K562 (cell line): ENCODE measurements at regions not wholly inside any gene's neighbourhood (a gene's known extent, or its start where the extent isn't known, plus 50 kb on each side); places are given as distances from the start of the nearest gene placed in this dataset.

Experiments used
- ATAC-seq: fragments of 200-7000 bp; cut with Tn5 transposase; 3 replicates; pipeline ENCODE4 v1.9.1; 2020; ENCODE audit warnings: moderate library complexity
- BruUV-seq: library from RNA; stranded (reverse); fragments of 400-500 nt; replicated peaks from 2 replicates; lab custom pipeline; 2021; lab: Mats Ljungman, UMichigan
- CTCF ChIA-PET: fragments of 300-600 bp; formaldehyde crosslinking; extraction: SDS; loops from one replicate; lab custom pipeline; 2021; ENCODE audit warnings: low intra/inter-chr PET ratio; lab: Yijun Ruan, JAX
- POLR2A ChIA-PET: fragments of 300-600, 350-650 bp; sonication (Branson Sonifier 250); formaldehyde crosslinking; extraction: SDS; loops from one replicate; lab custom pipeline; 2021; ENCODE audit warnings: antibody characterized with exemption, inconsistent platforms; lab: Yijun Ruan, JAX
- DNase-seq, 4 experiments: peaks; one replicate each; pipeline versions ENCODE4 v3.0.0 to v3.0.0-alpha.2; 2011 to 2018; ENCODE audit warnings: low spot score in 3 of 4, mixed read lengths in 3 of 4; ENCODE audit errors: extremely low read depth in 1 of 4
- FAIRE-seq: peaks from 2 replicates; lab custom pipeline; 2011; peaks lifted over from hg19 to GRCh38; lab: Jason Lieb, UNC
- H2AFZ ChIP-seq: 2 replicates; pipeline ENCODE4 v1.6.0; 2011; ENCODE audit warnings: low read depth, low read length, control low read depth, inconsistent platforms
- H3K27ac ChIP-seq: fragments of 200-600 bp; 3 replicates; pipeline ENCODE4 v1.8.0; 2011; ENCODE audit warnings: low read depth, mild to moderate bottlenecking, control low read depth, inconsistent platforms, low read length, moderate library complexity, mixed read lengths; ENCODE audit errors: extremely low read depth
- H3K27me3 ChIP-seq, 2 experiments: fragments of 300-600 bp in 1 of 2; 2 replicates in 1 of 2; 3 replicates in 1 of 2; pipeline versions ENCODE4 v1.6.0 to v1.8.0; 2011; ENCODE audit warnings: inconsistent platforms in 2 of 2, low read length in 2 of 2, mild to moderate bottlenecking in 1 of 2, mixed read lengths in 1 of 2, moderate library complexity in 1 of 2; ENCODE audit not compliant: control insufficient read depth in 2 of 2, insufficient read depth in 2 of 2
- H3K36me3 ChIP-seq: fragments of 300-600 bp; 3 replicates; pipeline ENCODE4 v1.8.0; 2011; ENCODE audit warnings: mild to moderate bottlenecking, low read length, inconsistent platforms; ENCODE audit not compliant: control insufficient read depth, insufficient read depth
- H3K4me1 ChIP-seq, 2 experiments: fragments of 200-600 bp in 1 of 2; replicated peaks in 1 of 2; 2 replicates in 1 of 2; 3 replicates in 1 of 2; pipeline versions ENCODE4 v1.5.1 to v1.8.0; 2011; ENCODE audit warnings: inconsistent platforms in 2 of 2, low read length in 2 of 2, mild to moderate bottlenecking in 1 of 2, mixed read lengths in 1 of 2, moderate library complexity in 1 of 2; ENCODE audit not compliant: control insufficient read depth in 2 of 2, insufficient read depth in 2 of 2
- H3K4me2 ChIP-seq: 2 replicates; pipeline ENCODE4 v1.6.1; 2011; ENCODE audit warnings: low read length, control low read depth, inconsistent platforms, mixed read lengths; ENCODE audit not compliant: insufficient read depth
- H3K4me3 ChIP-seq: fragments of 200-600 bp; sonication (generic), shearing (Covaris generic); 2 replicates; pipeline ENCODE4 v1.5.1; 2016; ENCODE audit warnings: control low read depth, inconsistent platforms
- H3K79me2 ChIP-seq: fragments of 200-600 bp; 3 replicates; pipeline ENCODE4 v1.8.0; 2011; ENCODE audit warnings: low read length, inconsistent platforms; ENCODE audit not compliant: control insufficient read depth, insufficient read depth
- H3K9ac ChIP-seq, 2 experiments: 2 replicates each; pipeline versions ENCODE4 v1.6.0 to v1.6.1; 2011; ENCODE audit warnings: low read depth in 2 of 2, low read length in 2 of 2, control low read depth in 1 of 2, inconsistent platforms in 1 of 2, mild to moderate bottlenecking in 1 of 2, mixed read lengths in 1 of 2; ENCODE audit not compliant: insufficient read depth in 1 of 2
- H3K9me1 ChIP-seq: one replicate; pipeline ENCODE4 v1.6.0; 2011; ENCODE audit warnings: inconsistent platforms, mild to moderate bottlenecking, low read length, moderate library complexity; ENCODE audit not compliant: control insufficient read depth, insufficient read depth
- H3K9me3 ChIP-seq: replicated peaks from 2 replicates; pipeline ENCODE4 v1.5.1; 2011; ENCODE audit warnings: low read depth, low read length, inconsistent platforms; ENCODE audit not compliant: control insufficient read depth, insufficient read depth
- H4K20me1 ChIP-seq: replicated peaks from 2 replicates; pipeline ENCODE4 v1.6.1; 2011; ENCODE audit warnings: low read length, inconsistent platforms, mixed read lengths; ENCODE audit not compliant: control insufficient read depth, insufficient read depth
- CC2D1A ChIP-seq: fragments of 450-650 bp; IDR thresholded peaks from 2 replicates; pipeline ENCODE4 v1.6.1; 2017; ENCODE audit warnings: mild to moderate bottlenecking
- HMBOX1 ChIP-seq: sonication (generic); IDR thresholded peaks from 2 replicates; pipeline ENCODE4 v1.6.1; 2016
- KDM1A ChIP-seq, 2 experiments: fragments of 450-650 bp; IDR thresholded peaks; 2 replicates each; pipeline ENCODE4 v1.6.1; 2016; ENCODE audit warnings: mild to moderate bottlenecking in 2 of 2
- SAFB2 ChIP-seq: fragments of 200-400 bp; formaldehyde crosslinking; IDR thresholded peaks from 2 replicates; pipeline ENCODE4 v1.6.1; 2018; ENCODE audit warnings: borderline replicate concordance, low read length, low read depth, moderate library complexity; ENCODE audit not compliant: severe bottlenecking
- TCF15 ChIP-seq: fragments of 250-450 bp; sonication (Bioruptor Pico); IDR thresholded peaks from 2 replicates; pipeline ENCODE4 v1.8.0; 2022; ENCODE audit warnings: moderate library complexity, mild to moderate bottlenecking, inconsistent platforms
- ZBTB1 ChIP-seq: sonication (generic); formaldehyde crosslinking; IDR thresholded peaks from 2 replicates; pipeline ENCODE4 v1.8.1; 2023; ENCODE audit warnings: missing genetic modification reagents, low read depth, mild to moderate bottlenecking, borderline replicate concordance
- ZNF609 ChIP-seq: sonication (generic); formaldehyde crosslinking; IDR thresholded peaks from 2 replicates; pipeline ENCODE4 v1.8.1; 2023; ENCODE audit warnings: missing genetic modification reagents, mild to moderate bottlenecking, borderline replicate concordance
- ZNF695 ChIP-seq: fragments of 450-650 bp; formaldehyde crosslinking; IDR thresholded peaks from 2 replicates; pipeline ENCODE4 v1.4.0; 2020; ENCODE audit warnings: mild to moderate bottlenecking, moderate library complexity
- ZZZ3 ChIP-seq: fragments of 450-650 bp; IDR thresholded peaks from 2 replicates; pipeline ENCODE4 v1.6.1; 2016; ENCODE audit warnings: antibody characterized with exemption, mild to moderate bottlenecking, moderate library complexity
- WGBS: fragments of 100-300 bp; shearing (Covaris generic); methylation state at CpG from one replicate; pipeline ENCODE4 v1.1.6; 2016; ENCODE audit warnings: low coverage, mixed read lengths; ENCODE audit not compliant: insufficient coverage; ENCODE audit errors: missing lambda C conversion rate; 5-methylcytosine and 5-hydroxymethylcytosine counted together
- in situ Hi-C: fragments of 300-500 bp; cut with MboI; formaldehyde crosslinking; loops from 4 replicates; pipeline ENCODE4 v1.15.0; 2018; ENCODE audit warnings: inconsistent platforms, mixed read lengths
- intact Hi-C: fragments of 100-400 bp; cut with micrococcal nuclease; formaldehyde crosslinking; loops from 2 replicates; pipeline ENCODE4 v1.14.2; 2022
- TF ChIP-seq, protein P1 (sequence below): IDR thresholded peaks from 3 replicates; pipeline ENCODE4 v1.6.1; 2011; ENCODE audit warnings: borderline replicate concordance, mild to moderate bottlenecking; ENCODE audit not compliant: insufficient read length, insufficient read depth

- no peaks in the 10 kb centered on the region for H3K36me3 ChIP-seq
- FAIRE-seq: no peak
- in situ Hi-C loops: no loop called here
- TF ChIP-seq TCF15 (CRISPR knock-in tag) (no peak), ZZZ3 (no peak), SAFB2 (no peak), CC2D1A (no peak), KDM1A (IDR thresholded peaks at IDR 0.05) (no peak), HMBOX1 (no peak), ZNF695 (CRISPR knock-in tag) (no peak), ZBTB1 (CRISPR knock-in tag) (no peak), ZNF609 (CRISPR knock-in tag) (no peak)
- TF ChIP-seq, protein P1, sequence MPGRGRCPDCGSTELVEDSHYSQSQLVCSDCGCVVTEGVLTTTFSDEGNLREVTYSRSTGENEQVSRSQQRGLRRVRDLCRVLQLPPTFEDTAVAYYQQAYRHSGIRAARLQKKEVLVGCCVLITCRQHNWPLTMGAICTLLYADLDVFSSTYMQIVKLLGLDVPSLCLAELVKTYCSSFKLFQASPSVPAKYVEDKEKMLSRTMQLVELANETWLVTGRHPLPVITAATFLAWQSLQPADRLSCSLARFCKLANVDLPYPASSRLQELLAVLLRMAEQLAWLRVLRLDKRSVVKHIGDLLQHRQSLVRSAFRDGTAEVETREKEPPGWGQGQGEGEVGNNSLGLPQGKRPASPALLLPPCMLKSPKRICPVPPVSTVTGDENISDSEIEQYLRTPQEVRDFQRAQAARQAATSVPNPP: no peak
- TF ChIP-seq, all 486 proteins: peak for 0
- DNase-seq: no peak
- H3K4me2 ChIP-seq: 0 out of 2 replicates have a peak overlapping the region, but pooled peaks have one; percentile 72
- peaks cover 18% of the 10 kb centered on the region; the same call in 2 of the 3 replicates for H3K79me2 ChIP-seq
- no peaks in the 10 kb centered on the region for H3K9me1 ChIP-seq
- H3K27me3 ChIP-seq: no peaks in the 10 kb centered on the region
- ATAC-seq: no peak
- BruUV-seq: no TSS peak
- intact Hi-C loops: loop anchor here (10.0 kb wide), 1 partner anchor 132 kb away; the partner anchor contains the start of gene SPATS2L
- H2AFZ ChIP-seq: no peak overlapping the region
- ChIA-PET CTCF (no interaction called here), POLR2A (no interaction called here)
- H3K4me3 ChIP-seq: no peak overlapping the region
- H3K9ac ChIP-seq: no peak overlapping the region
- WGBS: 50% methylated on average over 9 of the region's 9 CpGs
- peaks cover 4 to 6% of the 10 kb centered on the region in 2 experiments; a peak in 2 of 5 replicates for H3K4me1 ChIP-seq
- H3K9me3 ChIP-seq: 0 out of 2 replicates have a peak, but pooled peaks cover 3% of the 10 kb centered on the region
- no peaks in the 10 kb centered on the region for H4K20me1 ChIP-seq
- H3K27ac ChIP-seq: no peak overlapping the region
Measured at GRCh38 chr2:200172944-200173581, 133.4 kb upstream of the SPATS2L start.
